HepG2 (cell line): ENCODE measurements at regions not wholly inside any gene's neighbourhood (a gene's known extent, or its start where the extent isn't known, plus 50 kb on each side); places are given as distances from the start of the nearest gene placed in this dataset.
"Not testable (repeated sequence)": the region's sequence is repeated elsewhere in the genome, so short reads cannot be mapped to it uniquely, and the experiment has no call there.

ENCODE experiments used
- POLR2AphosphoS5 ChIP-seq: IDR thresholded peaks from 2 replicates; pipeline ENCODE4 v1.6.1; 2012; ENCODE audit warnings: low read depth, low read length
- STAT6 ChIP-seq: sonication (generic); formaldehyde crosslinking; IDR thresholded peaks from 2 replicates; pipeline ENCODE4 v1.4.0; 2020; ENCODE audit warnings: missing genetic modification reagents, mild to moderate bottlenecking, borderline replicate concordance
- ZBTB49 ChIP-seq: sonication (generic); formaldehyde crosslinking; IDR thresholded peaks from 2 replicates; pipeline ENCODE4 v1.4.0; 2020; ENCODE audit warnings: missing genetic modification reagents, borderline replicate concordance
- ZFP62 ChIP-seq: sonication (generic); formaldehyde crosslinking; IDR thresholded peaks from 2 replicates; pipeline ENCODE4 v1.4.0; 2020; ENCODE audit warnings: missing genetic modification reagents
- TF ChIP-seq, protein P1 (sequence below): sonication (generic); formaldehyde crosslinking; IDR thresholded peaks from 2 replicates; pipeline ENCODE4 v1.5.0; 2020; ENCODE audit warnings: mild to moderate bottlenecking, missing genetic modification reagents, moderate library complexity

DNA sequence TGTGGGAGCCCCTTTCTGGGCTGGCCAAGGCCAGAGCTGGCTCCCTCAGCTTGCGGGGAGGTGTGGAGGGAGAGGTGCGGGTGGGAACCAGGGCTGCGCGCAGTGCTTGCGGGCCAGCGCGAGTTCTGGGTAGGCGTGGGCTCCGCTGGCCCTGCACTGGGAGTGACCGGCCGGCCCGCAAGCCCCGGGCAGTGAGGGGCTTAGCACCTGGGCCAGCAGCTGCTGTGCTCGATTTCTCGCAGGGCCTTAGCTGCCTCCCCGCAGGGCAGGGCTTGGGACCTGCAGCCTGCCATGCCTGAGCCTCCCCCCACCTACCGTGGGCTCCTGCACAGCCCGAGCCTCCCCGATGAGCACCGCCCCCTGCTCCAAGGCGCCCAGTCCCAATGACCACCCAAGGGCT is 56.0 kb upstream of the CACNA2D1 start:
- not testable (repeated sequence) for TF ChIP-seq POLR2AphosphoS5; ZFP62 (CRISPR knock-in tag); ZBTB49 (CRISPR knock-in tag); STAT6 (CRISPR knock-in tag)
- TF ChIP-seq, protein P1, sequence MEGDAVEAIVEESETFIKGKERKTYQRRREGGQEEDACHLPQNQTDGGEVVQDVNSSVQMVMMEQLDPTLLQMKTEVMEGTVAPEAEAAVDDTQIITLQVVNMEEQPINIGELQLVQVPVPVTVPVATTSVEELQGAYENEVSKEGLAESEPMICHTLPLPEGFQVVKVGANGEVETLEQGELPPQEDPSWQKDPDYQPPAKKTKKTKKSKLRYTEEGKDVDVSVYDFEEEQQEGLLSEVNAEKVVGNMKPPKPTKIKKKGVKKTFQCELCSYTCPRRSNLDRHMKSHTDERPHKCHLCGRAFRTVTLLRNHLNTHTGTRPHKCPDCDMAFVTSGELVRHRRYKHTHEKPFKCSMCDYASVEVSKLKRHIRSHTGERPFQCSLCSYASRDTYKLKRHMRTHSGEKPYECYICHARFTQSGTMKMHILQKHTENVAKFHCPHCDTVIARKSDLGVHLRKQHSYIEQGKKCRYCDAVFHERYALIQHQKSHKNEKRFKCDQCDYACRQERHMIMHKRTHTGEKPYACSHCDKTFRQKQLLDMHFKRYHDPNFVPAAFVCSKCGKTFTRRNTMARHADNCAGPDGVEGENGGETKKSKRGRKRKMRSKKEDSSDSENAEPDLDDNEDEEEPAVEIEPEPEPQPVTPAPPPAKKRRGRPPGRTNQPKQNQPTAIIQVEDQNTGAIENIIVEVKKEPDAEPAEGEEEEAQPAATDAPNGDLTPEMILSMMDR (CRISPR knock-in tag), result not testable (repeated sequence)
